PC-3 (cell line): ENCODE measurements at regions not wholly inside any gene's neighbourhood (a gene's known extent, or its start where the extent isn't known, plus 50 kb on each side); places are given as distances from the start of the nearest gene placed in this dataset.

Experiments
- EZH2phosphoT487 ChIP-seq: fragments of 300-600 bp; sonication (generic); IDR thresholded peaks from 2 replicates; pipeline ENCODE4 v1.6.1; 2018; ENCODE audit warnings: mild to moderate bottlenecking, antibody characterized with exemption, low read length, borderline replicate concordance
- TF ChIP-seq, protein P1 (sequence below): fragments of 300-600 bp; sonication (generic); conservative IDR thresholded peaks from 2 replicates; pipeline ENCODE4 v1.5.1; 2017; ENCODE audit warnings: antibody characterized with exemption, low read depth, mild to moderate bottlenecking, low read length

DNA sequence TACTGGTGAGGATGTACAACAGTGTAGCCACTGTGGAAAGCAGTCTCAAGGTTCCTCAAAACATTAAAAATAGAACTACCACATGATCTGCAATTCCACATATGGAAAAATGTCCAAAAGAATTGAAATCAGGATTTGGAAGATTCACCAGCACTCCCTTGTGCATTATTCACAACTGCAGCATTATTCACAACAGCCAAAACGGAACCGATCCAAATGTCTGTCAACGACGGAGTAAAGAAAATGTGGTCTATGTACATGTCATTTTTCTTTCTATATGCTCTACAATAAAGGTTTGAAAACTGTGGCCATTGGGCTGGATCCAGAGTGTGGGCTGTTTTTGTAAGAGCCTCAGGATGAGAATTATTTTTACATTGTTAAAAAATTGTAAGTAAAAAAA, 1206.1 kb upstream of the CELF2 start:
- TF ChIP-seq, protein P1, sequence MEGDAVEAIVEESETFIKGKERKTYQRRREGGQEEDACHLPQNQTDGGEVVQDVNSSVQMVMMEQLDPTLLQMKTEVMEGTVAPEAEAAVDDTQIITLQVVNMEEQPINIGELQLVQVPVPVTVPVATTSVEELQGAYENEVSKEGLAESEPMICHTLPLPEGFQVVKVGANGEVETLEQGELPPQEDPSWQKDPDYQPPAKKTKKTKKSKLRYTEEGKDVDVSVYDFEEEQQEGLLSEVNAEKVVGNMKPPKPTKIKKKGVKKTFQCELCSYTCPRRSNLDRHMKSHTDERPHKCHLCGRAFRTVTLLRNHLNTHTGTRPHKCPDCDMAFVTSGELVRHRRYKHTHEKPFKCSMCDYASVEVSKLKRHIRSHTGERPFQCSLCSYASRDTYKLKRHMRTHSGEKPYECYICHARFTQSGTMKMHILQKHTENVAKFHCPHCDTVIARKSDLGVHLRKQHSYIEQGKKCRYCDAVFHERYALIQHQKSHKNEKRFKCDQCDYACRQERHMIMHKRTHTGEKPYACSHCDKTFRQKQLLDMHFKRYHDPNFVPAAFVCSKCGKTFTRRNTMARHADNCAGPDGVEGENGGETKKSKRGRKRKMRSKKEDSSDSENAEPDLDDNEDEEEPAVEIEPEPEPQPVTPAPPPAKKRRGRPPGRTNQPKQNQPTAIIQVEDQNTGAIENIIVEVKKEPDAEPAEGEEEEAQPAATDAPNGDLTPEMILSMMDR: no peak
- TF ChIP-seq EZH2phosphoT487: no peak
